Naive thymus-derived CD4-positive, alpha-beta T cell (primary cell): ENCODE measurements at regions not wholly inside any gene's neighbourhood (a gene's known extent, or its start where the extent isn't known, plus 50 kb on each side); places are given as distances from the start of the nearest gene placed in this dataset.

ENCODE experiments used
- ATAC-seq: fragments of 150-1000 bp; cut with Tn5 transposase; 2 replicates; pipeline ENCODE4 v1.10.0; 2021; ENCODE audit warnings: mild to moderate bottlenecking, moderate library complexity
- CTCF ChIA-PET: fragments of 350-600 bp; sonication (Branson Sonifier 250); formaldehyde crosslinking; loops from one replicate; lab custom pipeline; 2021; ENCODE audit warnings: antibody characterized with exemption; lab: Charles Lee
- POLR2A ChIA-PET: fragments of 350-600 bp; sonication (Branson Sonifier 250); formaldehyde crosslinking; loops from one replicate; lab custom pipeline; 2021; ENCODE audit warnings: antibody characterized with exemption, inconsistent platforms; lab: Charles Lee
- DNase-seq, 9 donors: peaks; one replicate each; pipeline versions ENCODE4 v3.0.0 to v3.0.0-alpha.2; 2020 to 2022; ENCODE audit warnings: mixed read lengths in 1 of 9
- H3K27ac ChIP-seq: one replicate; pipeline ENCODE4 v1.7.0; 2013; ENCODE audit warnings: mild to moderate bottlenecking, low read depth, low read length, moderate library complexity
- H3K27me3 ChIP-seq, 2 donors: one replicate each; pipeline ENCODE4 v1.7.0; 2013; ENCODE audit warnings: low read length in 2 of 2, mild to moderate bottlenecking in 2 of 2, moderate library complexity in 2 of 2; ENCODE audit not compliant: control insufficient read depth in 2 of 2, insufficient read depth in 2 of 2
- H3K36me3 ChIP-seq, 3 experiments: 1 replicate in 2 of 3; 2 replicates in 1 of 3; pipeline ENCODE4 v1.7.0; 2013; ENCODE audit warnings: low read length in 3 of 3, mild to moderate bottlenecking in 3 of 3, moderate library complexity in 1 of 3; ENCODE audit not compliant: insufficient read depth in 3 of 3, control insufficient read depth in 2 of 3
- H3K4me1 ChIP-seq, 2 donors: one replicate each; pipeline ENCODE4 v1.7.0; 2013; ENCODE audit warnings: low read length in 2 of 2, mild to moderate bottlenecking in 2 of 2, moderate library complexity in 1 of 2; ENCODE audit not compliant: control insufficient read depth in 2 of 2, insufficient read depth in 2 of 2
- H3K4me3 ChIP-seq: 2 replicates; pipeline ENCODE4 v1.7.0; 2013; ENCODE audit warnings: mild to moderate bottlenecking, low read length
- H3K9me3 ChIP-seq, 3 experiments: 1 replicate in 2 of 3; 2 replicates in 1 of 3; pipeline ENCODE4 v1.7.0; 2013; ENCODE audit warnings: low read length in 3 of 3; ENCODE audit not compliant: control insufficient read depth in 2 of 3
- H3K27ac Mint-ChIP-seq, 9 donors: one replicate each; pipeline ENCODE4 v1.8.0; 2020 to 2022; ENCODE audit warnings: mixed read lengths in 9 of 9, mild to moderate bottlenecking in 8 of 9, moderate library complexity in 5 of 9, inconsistent platforms in 2 of 9
- H3K27me3 Mint-ChIP-seq, 5 donors: one replicate each; pipeline ENCODE4 v1.8.0; 2021 to 2022; ENCODE audit warnings: mixed read lengths in 5 of 5, mild to moderate bottlenecking in 1 of 5
- H3K36me3 Mint-ChIP-seq, 5 donors: one replicate each; pipeline ENCODE4 v1.8.0; 2020 to 2022; ENCODE audit warnings: mixed read lengths in 5 of 5, mild to moderate bottlenecking in 3 of 5, inconsistent platforms in 1 of 5
- H3K4me1 Mint-ChIP-seq, 7 donors: one replicate each; pipeline ENCODE4 v1.8.0; 2020 to 2022; ENCODE audit warnings: mixed read lengths in 7 of 7, mild to moderate bottlenecking in 3 of 7, inconsistent platforms in 1 of 7
- H3K4me3 Mint-ChIP-seq, 10 donors: one replicate each; pipeline ENCODE4 v1.8.0; 2020 to 2022; ENCODE audit warnings: mild to moderate bottlenecking in 10 of 10, mixed read lengths in 10 of 10, moderate library complexity in 6 of 10, inconsistent platforms in 2 of 10
- H3K9me3 Mint-ChIP-seq, 11 donors: one replicate each; pipeline ENCODE4 v1.8.0; 2020 to 2022; ENCODE audit warnings: mixed read lengths in 11 of 11, mild to moderate bottlenecking in 4 of 11, inconsistent platforms in 1 of 11, moderate library complexity in 1 of 11
- intact Hi-C, 2 donors: fragments of 100-400 bp; cut with micrococcal nuclease; formaldehyde crosslinking; loops; one replicate each; pipeline ENCODE4 v1.15.1; 2023

DNA sequence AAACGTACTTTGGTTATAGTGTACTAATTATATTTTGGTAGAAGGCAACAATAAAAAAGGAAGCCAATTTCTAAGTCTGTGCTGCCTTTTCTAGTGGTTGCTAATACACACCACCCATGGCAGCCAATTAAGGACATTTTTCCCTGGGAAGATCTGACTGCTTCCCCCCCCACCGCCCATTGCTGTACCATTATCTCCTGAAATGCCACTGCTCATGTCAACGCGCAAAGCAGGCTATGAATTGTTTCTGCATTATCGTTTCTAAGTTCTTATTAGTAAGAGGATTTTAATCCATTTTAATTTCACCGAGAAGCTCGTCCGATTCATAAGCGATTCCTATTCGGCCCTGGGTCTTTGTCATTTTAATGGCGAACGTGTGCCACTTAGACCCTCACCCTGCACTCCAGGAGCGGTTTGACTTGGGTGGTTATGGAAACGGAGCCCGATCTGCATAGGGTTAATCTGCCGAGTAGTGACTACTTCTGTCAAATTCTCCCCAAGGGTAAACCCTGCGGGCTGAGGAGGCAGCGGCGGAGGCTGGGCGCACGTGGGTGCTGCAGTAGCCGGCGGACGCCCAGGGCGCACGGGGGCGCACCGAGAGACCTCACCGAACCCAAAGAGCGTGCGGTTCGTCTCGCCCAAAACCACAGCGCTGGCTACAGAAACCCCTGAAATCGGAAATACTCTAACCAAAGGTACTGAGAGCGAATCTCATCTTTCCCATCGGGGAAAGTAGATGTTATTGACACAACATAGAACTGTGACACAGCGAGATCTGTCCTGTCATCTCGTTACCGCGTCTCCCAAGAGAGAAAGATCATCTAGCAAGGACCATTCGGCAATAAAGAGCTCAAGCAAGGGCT, 55.8 kb upstream of the SHC3 start:
- peaks cover 0 to 29% (median 6%) of the 10 kb centered on the region in 11 donors for H3K9me3 Mint-ChIP-seq
- H3K27me3 ChIP-seq = no peaks in the 10 kb centered on the region
- intact Hi-C loops = no loop called here
- H3K9me3 ChIP-seq = no peaks in the 10 kb centered on the region
- no peak overlapping the region for H3K4me3 ChIP-seq
- H3K36me3 Mint-ChIP-seq = peaks cover 0 to 11% (median 4%) of the 10 kb centered on the region in 5 donors
- DNase-seq = peak in 3 of 9 donors; percentile 9 to 37 (median 11)
- peaks cover 0 to 3% of the 10 kb centered on the region in 2 donors for H3K4me1 ChIP-seq
- CTCF ChIA-PET = no interaction called here
- peak overlapping the region in 5 of 10 donors; percentile 21 to 61 (median 52) for H3K4me3 Mint-ChIP-seq
- peaks cover 5 to 17% (median 14%) of the 10 kb centered on the region in 7 donors for H3K4me1 Mint-ChIP-seq
- peak; percentile 40 for ATAC-seq
- H3K27ac Mint-ChIP-seq = no peak overlapping the region
- no peak overlapping the region for H3K27ac ChIP-seq
- POLR2A ChIA-PET = no interaction called here
- no peaks in the 10 kb centered on the region for H3K36me3 ChIP-seq
- peaks cover 46 to 75% (median 62%) of the 10 kb centered on the region in 5 donors for H3K27me3 Mint-ChIP-seq

DNA sequence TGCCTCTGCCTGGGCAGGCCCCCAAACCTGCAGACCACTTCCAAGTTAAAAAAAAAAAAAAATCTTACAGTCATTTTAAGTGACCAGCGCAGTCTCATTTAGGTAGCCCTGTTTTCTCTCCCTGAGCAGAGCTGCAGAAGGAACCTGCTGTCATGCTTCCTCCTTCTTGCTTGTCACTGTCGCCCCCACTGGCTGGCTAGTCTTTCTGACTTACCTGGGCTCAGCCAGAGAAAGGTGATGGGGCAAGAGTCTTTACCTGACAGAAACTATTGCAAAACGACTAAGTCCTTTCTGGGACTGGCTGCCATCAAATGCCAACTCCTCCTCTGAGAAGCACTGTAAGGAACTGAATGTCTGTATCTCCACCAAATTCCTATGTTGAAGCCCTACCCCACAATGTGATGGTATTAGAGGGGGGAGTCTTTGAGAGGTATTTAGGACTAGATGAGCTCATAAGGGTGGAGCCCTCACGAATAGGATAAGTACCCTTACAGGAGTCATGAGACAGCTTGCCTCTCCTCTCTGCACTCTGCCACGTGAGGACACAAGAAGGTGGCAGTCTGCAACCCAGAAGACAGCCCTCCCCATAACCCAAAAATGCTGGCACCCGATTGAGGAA, 58.4 kb upstream of the SHC3 start:
- POLR2A ChIA-PET = interaction anchor here (0.7 kb wide), 1 partner anchor 338 kb away, joined by 3 read pairs; no protein-coding TSS in a partner anchor

DNA sequence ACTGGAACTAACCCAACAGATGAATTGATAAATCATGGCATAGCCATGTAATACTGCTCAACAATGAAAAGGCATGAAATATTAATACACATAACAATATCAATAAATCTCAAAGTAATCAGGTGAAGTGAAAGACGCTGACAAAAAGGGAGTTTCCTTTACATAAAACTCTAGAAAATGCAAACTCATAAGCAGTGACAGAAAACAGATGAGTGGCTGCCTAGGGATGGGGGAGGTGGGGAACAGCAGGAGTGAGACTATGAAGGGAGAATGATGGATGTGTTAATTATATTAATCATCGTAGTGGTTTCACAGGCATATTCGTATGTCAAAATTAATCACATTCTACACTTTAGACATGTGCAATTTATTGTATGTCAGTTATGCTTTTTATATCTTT, 59.8 kb upstream of the SHC3 start:
- ChIA-PET POLR2A (no interaction called here), CTCF (no interaction called here)
- no peak overlapping the region for H3K4me3 Mint-ChIP-seq
- Histone ChIP-seq H3K9me3 (no peaks in the 10 kb centered on the region), H3K27me3 (no peaks in the 10 kb centered on the region), H3K36me3 (no peaks in the 10 kb centered on the region), H3K27ac (no peak overlapping the region), H3K4me3 (no peak overlapping the region), H3K4me1 (peaks cover 0 to 3% of the 10 kb centered on the region in 2 donors)
- no peak overlapping the region for H3K27ac Mint-ChIP-seq
- ATAC-seq = no peak
- intact Hi-C loops = no loop called here
- peaks cover 49 to 71% (median 61%) of the 10 kb centered on the region in 5 donors for H3K27me3 Mint-ChIP-seq
- H3K9me3 Mint-ChIP-seq = peaks cover 0 to 18% (median 6%) of the 10 kb centered on the region in 11 donors
- peaks cover 5 to 17% (median 14%) of the 10 kb centered on the region in 7 donors for H3K4me1 Mint-ChIP-seq
- peaks cover 0 to 8% (median 5%) of the 10 kb centered on the region in 5 donors for H3K36me3 Mint-ChIP-seq
- DNase-seq = no peak

More for the DNA sequence above, 58.4 kb upstream of the SHC3 start:
- Mint-ChIP-seq H3K4me1 (peaks cover 5 to 17% (median 14%) of the 10 kb centered on the region in 7 donors), H3K9me3 (peaks cover 0 to 18% (median 6%) of the 10 kb centered on the region in 11 donors), H3K4me3 (no peak overlapping the region), H3K36me3 (peaks cover 0 to 8% (median 5%) of the 10 kb centered on the region in 5 donors), H3K27ac (no peak overlapping the region), H3K27me3 (peaks cover 51 to 72% (median 61%) of the 10 kb centered on the region in 5 donors)
- DNase-seq = no peak
- Histone ChIP-seq H3K9me3 (no peaks in the 10 kb centered on the region), H3K27me3 (no peaks in the 10 kb centered on the region), H3K27ac (no peak overlapping the region), H3K4me1 (peaks cover 0 to 3% of the 10 kb centered on the region in 2 donors), H3K36me3 (no peaks in the 10 kb centered on the region), H3K4me3 (no peak overlapping the region)
- CTCF ChIA-PET = no interaction called here
- intact Hi-C loops = no loop called here
- no peak for ATAC-seq

DNA sequence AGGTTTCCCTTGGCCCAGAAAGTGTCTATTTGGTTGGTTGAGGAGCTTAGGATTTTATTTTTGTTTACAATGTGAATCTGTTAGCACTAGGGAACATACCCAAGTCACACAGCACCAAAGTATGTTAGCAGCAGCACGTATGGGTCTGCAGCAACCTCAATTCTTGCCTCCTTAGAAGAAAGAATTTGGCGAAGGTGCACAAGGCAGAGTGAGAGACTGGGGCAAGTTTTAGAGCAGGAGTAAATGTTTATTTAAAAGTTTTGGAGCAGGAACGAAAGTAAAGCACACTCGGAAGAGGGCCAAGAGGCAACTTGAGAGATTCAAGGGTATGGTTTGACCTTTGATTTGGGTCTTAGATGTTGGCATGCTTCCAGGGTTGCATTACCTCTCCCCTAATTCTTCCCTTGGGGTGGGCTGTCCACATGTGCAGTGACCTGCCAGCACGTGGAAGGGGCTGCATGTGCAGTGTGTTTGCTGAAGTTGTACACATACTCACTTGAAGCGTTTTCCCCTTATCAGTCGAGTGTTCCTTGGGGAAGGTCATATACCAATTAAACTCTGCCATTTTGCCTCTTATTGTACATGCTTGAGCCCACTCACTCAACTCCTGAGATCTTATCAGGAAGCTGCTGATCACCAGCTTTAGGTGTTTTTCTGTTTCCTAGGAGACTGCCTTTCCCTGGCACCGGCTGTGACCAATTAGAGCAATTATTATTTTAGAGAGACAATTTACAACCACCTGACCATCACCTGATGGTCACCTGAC, 64.9 kb upstream of the SHC3 start:
- Mint-ChIP-seq H3K4me1 (no peaks in the 10 kb centered on the region), H3K4me3 (no peak overlapping the region), H3K9me3 (peaks cover 0 to 13% (median 1%) of the 10 kb centered on the region in 11 donors), H3K27ac (no peak overlapping the region), H3K36me3 (peaks cover 0 to 6% (median 0%) of the 10 kb centered on the region in 5 donors), H3K27me3 (peaks cover 18 to 37% (median 28%) of the 10 kb centered on the region in 5 donors)
- H3K27ac ChIP-seq = no peak overlapping the region
- no peaks in the 10 kb centered on the region for H3K27me3 ChIP-seq
- no peaks in the 10 kb centered on the region for H3K36me3 ChIP-seq
- ChIA-PET POLR2A (no interaction called here), CTCF (no interaction called here)
- H3K4me3 ChIP-seq = no peak overlapping the region
- intact Hi-C loops = no loop called here
- no peaks in the 10 kb centered on the region for H3K4me1 ChIP-seq
- H3K9me3 ChIP-seq = no peaks in the 10 kb centered on the region
- DNase-seq (no peak), ATAC-seq (no peak)

DNA sequence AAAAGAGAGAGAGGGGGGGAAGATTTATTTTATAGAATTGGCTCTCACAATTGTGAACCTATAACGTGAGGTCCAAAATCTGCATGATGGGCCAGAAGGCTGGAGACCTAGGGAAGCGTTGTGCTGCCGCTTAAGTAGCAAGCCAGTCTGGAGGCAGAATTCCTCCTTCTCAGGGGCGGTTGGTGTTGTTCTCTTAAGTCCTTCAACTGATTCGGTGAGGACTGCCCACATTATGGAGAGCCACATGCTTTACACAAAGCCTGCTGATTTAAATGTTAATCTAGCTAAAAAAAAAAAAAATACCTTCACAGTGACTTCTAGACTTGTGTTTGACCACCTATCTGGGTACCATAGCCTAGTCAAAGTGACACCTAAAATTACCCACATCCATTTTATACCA, 64.2 kb upstream of the CKS2 start:
- ChIA-PET POLR2A (no interaction called here), CTCF (no interaction called here)
- DNase-seq (no peak), ATAC-seq (no peak)
- intact Hi-C loops = no loop called here
- Histone ChIP-seq H3K4me3 (no peak overlapping the region), H3K27me3 (no peaks in the 10 kb centered on the region), H3K36me3 (no peaks in the 10 kb centered on the region), H3K4me1 (no peaks in the 10 kb centered on the region), H3K9me3 (no peaks in the 10 kb centered on the region), H3K27ac (no peak overlapping the region)
- Mint-ChIP-seq H3K4me1 (no peaks in the 10 kb centered on the region), H3K27ac (no peak overlapping the region), H3K36me3 (peaks cover 0 to 3% (median 0%) of the 10 kb centered on the region in 5 donors), H3K27me3 (peaks cover 0 to 20% (median 10%) of the 10 kb centered on the region in 5 donors), H3K4me3 (no peak overlapping the region), H3K9me3 (peaks cover 0 to under 1% (median 0%) of the 10 kb centered on the region in 11 donors)

DNA sequence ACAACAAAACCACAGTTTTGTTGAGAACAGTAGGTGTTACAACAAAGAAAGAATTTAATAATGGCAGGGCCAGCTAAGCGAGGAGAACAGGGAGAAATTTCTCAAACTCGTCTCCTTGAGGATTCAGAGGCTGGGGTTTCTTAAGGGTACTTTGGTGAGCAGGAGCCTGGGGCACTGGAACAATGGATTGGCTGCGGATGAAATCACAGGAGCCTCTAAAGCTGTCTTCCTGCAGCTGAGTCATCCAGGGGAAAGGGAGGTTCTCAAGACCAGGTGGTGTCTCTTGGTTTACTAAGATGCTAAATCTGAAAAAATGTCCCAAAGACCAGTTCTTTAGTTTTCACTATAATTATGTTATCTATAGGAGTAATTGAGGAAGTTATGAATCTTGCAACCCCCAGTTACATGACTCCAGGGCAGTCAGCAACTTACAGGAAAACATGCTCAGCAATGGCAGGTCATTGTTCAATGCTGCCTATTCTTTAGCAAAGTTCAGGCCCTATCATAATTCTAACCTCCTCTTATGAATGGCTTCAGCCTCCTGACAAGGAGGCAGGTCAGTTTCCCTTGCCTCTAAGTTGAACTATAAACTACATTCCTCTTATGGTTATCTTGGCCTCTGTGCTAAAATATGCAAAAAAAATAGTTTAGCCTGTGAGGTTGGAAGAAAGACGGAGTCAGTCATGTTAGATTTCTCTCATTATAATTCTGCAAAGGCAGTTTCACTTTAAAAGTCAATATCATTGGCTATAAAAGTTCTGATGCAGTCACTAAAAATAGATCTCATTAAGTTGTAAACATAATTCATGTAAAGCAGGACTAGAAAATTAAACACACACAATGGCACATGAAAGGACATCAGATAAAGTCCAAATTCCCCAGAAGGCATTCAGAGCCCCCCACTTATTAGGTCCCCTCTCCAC, 63.3 kb upstream of the CKS2 start:
- ChIA-PET POLR2A (no interaction called here), CTCF (no interaction called here)
- Mint-ChIP-seq H3K36me3 (peaks cover 0 to 6% (median 0%) of the 10 kb centered on the region in 5 donors), H3K27ac (no peak overlapping the region), H3K27me3 (peaks cover 0 to 12% (median 8%) of the 10 kb centered on the region in 5 donors), H3K9me3 (peaks cover 0 to 8% (median 0%) of the 10 kb centered on the region in 11 donors), H3K4me3 (no peak overlapping the region), H3K4me1 (no peaks in the 10 kb centered on the region)
- Histone ChIP-seq H3K27ac (no peak overlapping the region), H3K36me3 (no peaks in the 10 kb centered on the region), H3K27me3 (no peaks in the 10 kb centered on the region), H3K9me3 (no peaks in the 10 kb centered on the region), H3K4me1 (no peaks in the 10 kb centered on the region), H3K4me3 (no peak overlapping the region)
- DNase-seq (no peak), ATAC-seq (no peak)
- intact Hi-C loops = no loop called here
